SK-N-SH (cell line): ENCODE measurements at regions not wholly inside any gene's neighbourhood (a gene's known extent, or its start where the extent isn't known, plus 50 kb on each side); places are given as distances from the start of the nearest gene placed in this dataset.

Source experiments
- CTCF ChIA-PET: fragments of 300-600, 350-600 bp; formaldehyde crosslinking; extraction: SDS; loops from one replicate; lab custom pipeline; 2021; lab: Yijun Ruan, JAX
- POLR2A ChIA-PET: fragments of 350-600 bp; sonication (Branson Sonifier 250); formaldehyde crosslinking; extraction: SDS; loops from one replicate; lab custom pipeline; 2020; ENCODE audit warnings: antibody characterized with exemption, inconsistent platforms; lab: Yijun Ruan, JAX
- DNase-seq: peaks from one replicate; pipeline ENCODE4 v3.0.0; 2012
- H2AFZ ChIP-seq: fragments of 200-600 bp; sonication (generic); 2 replicates; pipeline ENCODE4 v1.8.1; 2016; ENCODE audit warnings: antibody characterized with exemption, mild to moderate bottlenecking, low read depth
- H3F3A ChIP-seq: fragments of 200-600 bp; sonication (generic); replicated peaks from 2 replicates; pipeline ENCODE3; 2016; ENCODE audit warnings: antibody characterized with exemption, mild to moderate bottlenecking; ENCODE audit not compliant: insufficient read depth
- H3K27ac ChIP-seq, 2 experiments: fragments of 200-500 bp in 1 of 2; fragments of 200-600 bp in 1 of 2; sonication (Bioruptor generic) in 1 of 2; sonication (generic), shearing (Covaris generic) in 1 of 2; 2 replicates each; pipeline versions ENCODE4 v1.5.1 to v1.6.1; 2014 to 2016; ENCODE audit warnings: low read depth in 2 of 2, inconsistent platforms in 1 of 2, low read length in 1 of 2, mild to moderate bottlenecking in 1 of 2, mixed read lengths in 1 of 2
- H3K27me3 ChIP-seq: fragments of 200-600 bp; sonication (generic), shearing (Covaris generic); 2 replicates; pipeline ENCODE4 v1.6.1; 2016; ENCODE audit warnings: mixed run types; ENCODE audit not compliant: insufficient read depth
- H3K36me3 ChIP-seq, 2 experiments: fragments of 200-500 bp in 1 of 2; fragments of 200-600 bp in 1 of 2; sonication (Bioruptor generic) in 1 of 2; sonication (generic) in 1 of 2; replicated peaks in 1 of 2; 2 replicates each; pipeline versions ENCODE3 to v1.5.1; 2014 to 2016; ENCODE audit warnings: low read length in 1 of 2, mild to moderate bottlenecking in 1 of 2; ENCODE audit not compliant: insufficient read depth in 2 of 2, control insufficient read depth in 1 of 2
- H3K4me1 ChIP-seq, 2 experiments: fragments of 200-500 bp in 1 of 2; fragments of 200-600 bp in 1 of 2; sonication (Bioruptor generic) in 1 of 2; sonication (generic), shearing (Covaris generic) in 1 of 2; 2 replicates each; pipeline versions ENCODE4 v1.5.1 to v1.6.1; 2014 to 2016; ENCODE audit warnings: low read depth in 1 of 2, low read length in 1 of 2, mixed run types in 1 of 2; ENCODE audit not compliant: insufficient read depth in 2 of 2, control insufficient read depth in 1 of 2
- H3K4me2 ChIP-seq: fragments of 200-600 bp; sonication (generic), shearing (Covaris generic); 2 replicates; pipeline ENCODE4 v1.6.1; 2017; ENCODE audit warnings: mixed run types
- H3K4me3 ChIP-seq, 2 experiments: fragments of 200-500 bp in 1 of 2; fragments of 200-600 bp in 1 of 2; sonication (Bioruptor generic) in 1 of 2; sonication (generic), shearing (Covaris generic) in 1 of 2; 2 replicates each; pipeline versions ENCODE4 v1.5.1 to v1.8.1; 2014 to 2016; ENCODE audit warnings: low read depth in 2 of 2, inconsistent platforms in 1 of 2, low read length in 1 of 2, mild to moderate bottlenecking in 1 of 2, mixed read lengths in 1 of 2, moderate library complexity in 1 of 2
- H3K79me2 ChIP-seq: fragments of 200-600 bp; sonication (generic); 2 replicates; pipeline ENCODE4 v1.8.1; 2017; ENCODE audit warnings: mild to moderate bottlenecking; ENCODE audit not compliant: insufficient read depth
- H3K9ac ChIP-seq: fragments of 200-600 bp; sonication (generic); 2 replicates; pipeline ENCODE4 v1.6.1; 2017; ENCODE audit warnings: mixed run types
- H3K9me2 ChIP-seq: fragments of 200-600 bp; sonication (generic); 2 replicates; pipeline ENCODE4 v1.6.1; 2017; ENCODE audit warnings: mixed run types
- H3K9me3 ChIP-seq: fragments of 200-600 bp; sonication (generic); 2 replicates; pipeline ENCODE4 v1.6.1; 2017; ENCODE audit warnings: mixed run types, mild to moderate bottlenecking, moderate library complexity
- H4K20me1 ChIP-seq: fragments of 200-600 bp; sonication (generic); 2 replicates; pipeline ENCODE4 v1.6.1; 2017; ENCODE audit warnings: mild to moderate bottlenecking, mixed run types; ENCODE audit not compliant: insufficient read depth
- ELF1 ChIP-seq: IDR thresholded peaks from 2 replicates; pipeline ENCODE4 v1.4.0; 2012
- FOSL2 ChIP-seq: IDR thresholded peaks from 2 replicates; pipeline ENCODE4 v1.4.0; 2012; ENCODE audit warnings: low read depth, mild to moderate bottlenecking, moderate library complexity, borderline replicate concordance
- FOXJ3 ChIP-seq: sonication (generic); formaldehyde crosslinking; IDR thresholded peaks from 2 replicates; pipeline ENCODE4 v1.5.1; 2020; ENCODE audit warnings: mild to moderate bottlenecking, missing genetic modification reagents
- GABPA ChIP-seq: IDR thresholded peaks from 2 replicates; pipeline ENCODE4 v1.4.0; 2012; ENCODE audit warnings: low read depth, mild to moderate bottlenecking
- GATA2 ChIP-seq: sonication (generic); formaldehyde crosslinking; IDR thresholded peaks from 2 replicates; pipeline ENCODE4 v1.5.0; 2020; ENCODE audit warnings: mild to moderate bottlenecking, missing genetic modification reagents
- IRF3 ChIP-seq: fragments of 150-350 bp; IDR thresholded peaks from 2 replicates; pipeline ENCODE4 v1.6.1; 2016; ENCODE audit warnings: mild to moderate bottlenecking, low read depth, low read length
- JUND ChIP-seq: IDR thresholded peaks from 2 replicates; pipeline ENCODE4 v1.4.0; 2012
- MXI1 ChIP-seq: IDR thresholded peaks from 2 replicates; pipeline ENCODE4 v1.6.1; 2012; ENCODE audit warnings: mild to moderate bottlenecking, low read depth, low read length, improper control_type of control experiment
- PBX3 ChIP-seq: IDR thresholded peaks from 2 replicates; pipeline ENCODE4; 2012
- RCOR1 ChIP-seq: fragments of 150-350 bp; IDR thresholded peaks from 2 replicates; pipeline ENCODE4 v1.6.1; 2017; ENCODE audit warnings: antibody characterized with exemption, low read length
- RXRA ChIP-seq: IDR thresholded peaks from 2 replicates; pipeline ENCODE4 v1.4.0; 2012; ENCODE audit warnings: low read depth, mild to moderate bottlenecking, borderline replicate concordance
- TAF1 ChIP-seq: IDR thresholded peaks from 2 replicates; pipeline ENCODE4 v1.6.1; 2012; ENCODE audit warnings: low read depth, mild to moderate bottlenecking, low read length, moderate library complexity, borderline replicate concordance
- YY1 ChIP-seq: IDR thresholded peaks from 2 replicates; pipeline ENCODE4 v1.4.0; 2012; ENCODE audit warnings: low read depth, mild to moderate bottlenecking
- WGBS: methylation state at CpG from one replicate; pipeline ENCODE4 v1.1.6; 2017; ENCODE audit warnings: low lambda C conversion rate; 5-methylcytosine and 5-hydroxymethylcytosine counted together
- TF ChIP-seq, protein P1 (sequence below): IDR thresholded peaks from 2 replicates; pipeline ENCODE4 v1.4.0; 2012; ENCODE audit warnings: low read depth
- TF ChIP-seq, protein P2 (sequence below): IDR thresholded peaks from 2 replicates; pipeline ENCODE4 v1.4.0; 2012; ENCODE audit warnings: low read depth, borderline replicate concordance
- TF ChIP-seq, protein P3 (sequence below): fragments of 200-600 bp; sonication (generic); IDR thresholded peaks from 2 replicates; pipeline ENCODE4 v1.6.1; 2017; ENCODE audit warnings: antibody characterized with exemption, mild to moderate bottlenecking, moderate library complexity
- TF ChIP-seq, protein P4 (sequence below): IDR thresholded peaks from 2 replicates; pipeline ENCODE4 v1.6.1; 2012; ENCODE audit warnings: mild to moderate bottlenecking, low read depth, low read length, moderate library complexity

- POLR2A ChIA-PET: no interaction called here
- no peaks in the 10 kb centered on the region for H3F3A ChIP-seq
- TF ChIP-seq, protein P1, sequence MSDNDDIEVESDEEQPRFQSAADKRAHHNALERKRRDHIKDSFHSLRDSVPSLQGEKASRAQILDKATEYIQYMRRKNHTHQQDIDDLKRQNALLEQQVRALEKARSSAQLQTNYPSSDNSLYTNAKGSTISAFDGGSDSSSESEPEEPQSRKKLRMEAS: no peak
- TF ChIP-seq YY1 (no peak), TAF1 (no peak), PBX3 (no peak), GABPA (no peak), FOSL2 (no peak), RXRA (no peak), IRF3 (no peak), JUND (no peak), MXI1 (no peak), FOXJ3 (CRISPR knock-in tag) (no peak), GATA2 (CRISPR knock-in tag) (no peak)
- TF ChIP-seq, protein P2, sequence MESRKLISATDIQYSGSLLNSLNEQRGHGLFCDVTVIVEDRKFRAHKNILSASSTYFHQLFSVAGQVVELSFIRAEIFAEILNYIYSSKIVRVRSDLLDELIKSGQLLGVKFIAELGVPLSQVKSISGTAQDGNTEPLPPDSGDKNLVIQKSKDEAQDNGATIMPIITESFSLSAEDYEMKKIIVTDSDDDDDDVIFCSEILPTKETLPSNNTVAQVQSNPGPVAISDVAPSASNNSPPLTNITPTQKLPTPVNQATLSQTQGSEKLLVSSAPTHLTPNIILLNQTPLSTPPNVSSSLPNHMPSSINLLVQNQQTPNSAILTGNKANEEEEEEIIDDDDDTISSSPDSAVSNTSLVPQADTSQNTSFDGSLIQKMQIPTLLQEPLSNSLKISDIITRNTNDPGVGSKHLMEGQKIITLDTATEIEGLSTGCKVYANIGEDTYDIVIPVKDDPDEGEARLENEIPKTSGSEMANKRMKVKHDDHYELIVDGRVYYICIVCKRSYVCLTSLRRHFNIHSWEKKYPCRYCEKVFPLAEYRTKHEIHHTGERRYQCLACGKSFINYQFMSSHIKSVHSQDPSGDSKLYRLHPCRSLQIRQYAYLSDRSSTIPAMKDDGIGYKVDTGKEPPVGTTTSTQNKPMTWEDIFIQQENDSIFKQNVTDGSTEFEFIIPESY: no peak
- TF ChIP-seq, all 33 proteins: peak for 0
- Histone ChIP-seq H3K9me3 (no peaks in the 10 kb centered on the region), H4K20me1 (no peaks in the 10 kb centered on the region), H3K4me2 (no peak overlapping the region), H3K4me1 (peaks cover 0 to 14% of the 10 kb centered on the region in 2 experiments; a peak in 2 of 4 replicates), H3K9me2 (no peaks in the 10 kb centered on the region), H3K27me3 (no peaks in the 10 kb centered on the region), H3K79me2 (no peaks in the 10 kb centered on the region), H3K36me3 (no peaks in the 10 kb centered on the region), H2AFZ (no peak overlapping the region), H3K27ac (no peak overlapping the region), H3K9ac (no peak overlapping the region), H3K4me3 (no peak overlapping the region)
- 77% methylated on average over 2 of the region's 2 CpGs for WGBS
- CTCF ChIA-PET: interaction anchor here (1.3 to 7.4 kb wide), 5 partner anchors 13 to 469 kb away, joined by 3 to 71 read pairs (median 11); no protein-coding TSS in a partner anchor
- no peak for DNase-seq
Observed at GRCh38 chr2:37864217-37864616, 60.9 kb upstream of the RMDN2 start.

DNA sequence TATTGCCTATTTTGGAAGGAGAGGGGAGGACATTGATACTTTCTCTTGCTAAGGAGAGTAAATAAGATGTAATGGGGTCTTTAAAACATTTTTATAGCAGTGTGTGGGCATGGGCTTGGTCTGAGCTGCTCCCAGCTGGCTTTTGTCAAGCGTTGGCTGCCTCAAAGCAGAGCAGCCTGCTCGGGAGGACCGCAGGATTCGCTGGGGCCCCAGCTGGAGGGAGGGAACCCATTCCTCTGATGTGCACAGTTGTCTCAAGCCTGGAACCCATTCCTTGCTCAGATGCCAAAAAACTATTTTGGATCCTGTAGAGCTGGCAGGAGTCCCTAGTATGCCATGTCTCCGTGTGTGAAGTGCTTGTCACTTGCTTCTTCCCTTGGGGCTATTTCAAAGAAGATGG lies 59.4 kb upstream of the RMDN2 start:
- Histone ChIP-seq H3K79me2 (no peaks in the 10 kb centered on the region), H3K9ac (no peak overlapping the region), H3K36me3 (no peaks in the 10 kb centered on the region), H3K4me2 (no peak overlapping the region), H3K4me1 (peaks cover 2 to 20% of the 10 kb centered on the region in 2 experiments; a peak in 2 of 4 replicates), H3K27me3 (no peaks in the 10 kb centered on the region), H3K9me2 (no peaks in the 10 kb centered on the region), H4K20me1 (no peaks in the 10 kb centered on the region), H3K4me3 (no peak overlapping the region), H2AFZ (no peak overlapping the region), H3K9me3 (no peaks in the 10 kb centered on the region), H3F3A (no peaks in the 10 kb centered on the region), H3K27ac (no peak overlapping the region)
- WGBS: 87% methylated on average over 4 of the region's 5 CpGs
- DNase-seq: no peak
- CTCF ChIA-PET: interaction anchor here (1.0 to 7.4 kb wide), 9 partner anchors 9 to 470 kb away, joined by 3 to 71 read pairs (median 5); no protein-coding TSS in a partner anchor
- TF ChIP-seq, protein P3, sequence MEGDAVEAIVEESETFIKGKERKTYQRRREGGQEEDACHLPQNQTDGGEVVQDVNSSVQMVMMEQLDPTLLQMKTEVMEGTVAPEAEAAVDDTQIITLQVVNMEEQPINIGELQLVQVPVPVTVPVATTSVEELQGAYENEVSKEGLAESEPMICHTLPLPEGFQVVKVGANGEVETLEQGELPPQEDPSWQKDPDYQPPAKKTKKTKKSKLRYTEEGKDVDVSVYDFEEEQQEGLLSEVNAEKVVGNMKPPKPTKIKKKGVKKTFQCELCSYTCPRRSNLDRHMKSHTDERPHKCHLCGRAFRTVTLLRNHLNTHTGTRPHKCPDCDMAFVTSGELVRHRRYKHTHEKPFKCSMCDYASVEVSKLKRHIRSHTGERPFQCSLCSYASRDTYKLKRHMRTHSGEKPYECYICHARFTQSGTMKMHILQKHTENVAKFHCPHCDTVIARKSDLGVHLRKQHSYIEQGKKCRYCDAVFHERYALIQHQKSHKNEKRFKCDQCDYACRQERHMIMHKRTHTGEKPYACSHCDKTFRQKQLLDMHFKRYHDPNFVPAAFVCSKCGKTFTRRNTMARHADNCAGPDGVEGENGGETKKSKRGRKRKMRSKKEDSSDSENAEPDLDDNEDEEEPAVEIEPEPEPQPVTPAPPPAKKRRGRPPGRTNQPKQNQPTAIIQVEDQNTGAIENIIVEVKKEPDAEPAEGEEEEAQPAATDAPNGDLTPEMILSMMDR: no peak
- TF ChIP-seq RCOR1: no peak
- TF ChIP-seq FOSL2: no peak
- no peak for TF ChIP-seq ELF1
- TF ChIP-seq, protein P4, sequence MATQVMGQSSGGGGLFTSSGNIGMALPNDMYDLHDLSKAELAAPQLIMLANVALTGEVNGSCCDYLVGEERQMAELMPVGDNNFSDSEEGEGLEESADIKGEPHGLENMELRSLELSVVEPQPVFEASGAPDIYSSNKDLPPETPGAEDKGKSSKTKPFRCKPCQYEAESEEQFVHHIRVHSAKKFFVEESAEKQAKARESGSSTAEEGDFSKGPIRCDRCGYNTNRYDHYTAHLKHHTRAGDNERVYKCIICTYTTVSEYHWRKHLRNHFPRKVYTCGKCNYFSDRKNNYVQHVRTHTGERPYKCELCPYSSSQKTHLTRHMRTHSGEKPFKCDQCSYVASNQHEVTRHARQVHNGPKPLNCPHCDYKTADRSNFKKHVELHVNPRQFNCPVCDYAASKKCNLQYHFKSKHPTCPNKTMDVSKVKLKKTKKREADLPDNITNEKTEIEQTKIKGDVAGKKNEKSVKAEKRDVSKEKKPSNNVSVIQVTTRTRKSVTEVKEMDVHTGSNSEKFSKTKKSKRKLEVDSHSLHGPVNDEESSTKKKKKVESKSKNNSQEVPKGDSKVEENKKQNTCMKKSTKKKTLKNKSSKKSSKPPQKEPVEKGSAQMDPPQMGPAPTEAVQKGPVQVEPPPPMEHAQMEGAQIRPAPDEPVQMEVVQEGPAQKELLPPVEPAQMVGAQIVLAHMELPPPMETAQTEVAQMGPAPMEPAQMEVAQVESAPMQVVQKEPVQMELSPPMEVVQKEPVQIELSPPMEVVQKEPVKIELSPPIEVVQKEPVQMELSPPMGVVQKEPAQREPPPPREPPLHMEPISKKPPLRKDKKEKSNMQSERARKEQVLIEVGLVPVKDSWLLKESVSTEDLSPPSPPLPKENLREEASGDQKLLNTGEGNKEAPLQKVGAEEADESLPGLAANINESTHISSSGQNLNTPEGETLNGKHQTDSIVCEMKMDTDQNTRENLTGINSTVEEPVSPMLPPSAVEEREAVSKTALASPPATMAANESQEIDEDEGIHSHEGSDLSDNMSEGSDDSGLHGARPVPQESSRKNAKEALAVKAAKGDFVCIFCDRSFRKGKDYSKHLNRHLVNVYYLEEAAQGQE: no peak
- no peak for TF ChIP-seq MXI1
- no peak for TF ChIP-seq GABPA
- POLR2A ChIA-PET: interaction anchor here (1.3 kb wide), 1 partner anchor 9 kb away, joined by 4 read pairs; no protein-coding TSS in a partner anchor
